HK-2 (cell line): ENCODE measurements at regions not wholly inside any gene's neighbourhood (a gene's known extent, or its start where the extent isn't known, plus 50 kb on each side); places are given as distances from the start of the nearest gene placed in this dataset.

Source experiments
- DNase-seq: peaks from one replicate; pipeline ENCODE4 v3.0.0-alpha.2; 2018; ENCODE audit not compliant: unreplicated experiment

DNA sequence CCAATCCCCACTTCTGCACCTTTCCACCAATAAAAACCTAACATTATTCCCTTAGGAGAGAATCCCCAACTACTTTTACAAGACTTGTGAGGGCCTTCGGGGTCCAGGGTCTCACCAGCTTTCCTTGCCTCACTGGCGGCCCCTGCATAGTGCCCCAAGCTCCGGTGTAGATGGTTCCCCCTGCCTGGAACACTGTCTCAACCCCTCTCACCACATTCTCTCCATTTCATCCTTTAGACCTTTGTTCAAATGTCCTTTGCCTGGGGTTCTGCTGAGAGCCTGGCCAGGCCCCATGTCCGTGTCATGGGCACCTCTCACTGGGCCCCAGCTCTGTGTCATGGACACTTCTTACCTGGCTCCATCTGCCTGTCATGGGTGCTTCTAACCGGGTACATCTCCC is 64.5 kb upstream of the SORCS3 start:
- DNase-seq, result no peak

DNA sequence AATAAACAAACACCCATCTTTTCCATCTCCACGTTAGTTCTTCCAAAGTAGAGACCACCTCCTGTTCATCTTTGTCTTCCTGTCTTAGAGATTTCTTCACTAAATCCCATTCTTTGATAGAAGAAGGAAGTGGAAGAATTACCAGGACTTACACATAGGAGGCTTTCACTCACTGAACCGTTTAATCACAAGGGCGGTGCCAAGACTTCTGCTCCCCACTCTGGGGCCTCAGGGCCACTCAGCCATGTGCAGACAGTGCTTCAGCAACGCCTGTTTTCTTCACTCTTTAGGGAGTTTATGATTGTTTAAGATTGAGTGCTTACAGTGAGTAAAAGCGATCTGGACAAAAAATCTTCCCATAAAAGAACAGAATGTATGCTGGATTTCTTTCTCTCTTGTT is 63.9 kb upstream of the SORCS3 start:
- no peak for DNase-seq

DNA sequence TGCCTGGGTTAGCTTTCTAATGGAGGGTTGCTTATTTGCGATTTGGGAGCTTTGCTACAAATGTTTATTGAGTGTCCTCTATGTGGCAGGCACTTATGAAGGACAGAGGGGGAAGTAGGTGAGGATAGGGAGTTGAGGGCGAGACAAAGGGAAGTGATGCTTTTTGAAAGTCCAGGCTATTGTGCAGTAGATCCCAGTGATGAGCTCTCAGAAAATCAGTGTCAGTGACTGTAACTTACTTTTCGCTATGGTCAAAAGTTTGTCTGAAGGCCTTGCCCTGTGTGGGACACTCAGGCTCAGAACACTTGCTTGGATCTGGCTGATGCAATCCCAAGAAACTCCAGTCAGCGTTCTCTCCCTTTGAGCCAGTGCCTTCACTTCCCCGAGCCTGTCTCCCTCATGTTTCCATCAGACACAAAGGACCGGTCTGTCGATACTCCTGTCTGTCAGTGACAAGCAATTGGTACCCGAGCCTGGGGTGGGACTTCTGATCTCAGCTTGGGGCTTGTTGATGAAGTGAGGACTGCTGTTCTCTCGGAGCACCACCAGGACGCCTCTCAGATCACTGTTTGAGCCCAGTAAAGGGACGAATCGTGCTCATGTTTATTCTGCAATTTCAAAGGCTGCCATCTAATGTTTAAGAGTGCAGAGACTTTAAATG is 63.1 kb upstream of the SORCS3 start:
- no peak for DNase-seq

DNA sequence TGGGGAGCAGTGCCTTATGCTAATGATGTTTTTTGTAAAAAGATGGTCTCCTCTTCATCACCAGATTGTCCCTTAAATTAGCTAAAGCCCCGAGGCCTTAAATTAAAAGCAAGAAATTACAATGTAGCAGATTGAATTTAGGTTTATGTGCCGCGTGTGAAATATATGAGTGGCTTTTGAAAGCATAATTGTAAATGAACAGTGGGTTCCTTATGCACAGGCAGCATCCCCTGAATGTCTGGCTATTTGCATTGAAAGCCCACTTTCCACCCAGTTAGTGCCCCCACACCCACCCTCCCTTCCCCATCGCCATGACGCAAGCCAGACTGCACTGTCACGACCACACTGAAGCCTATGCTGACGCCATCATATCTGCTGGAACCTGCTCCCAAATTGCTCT is 62.4 kb upstream of the SORCS3 start:
- no peak for DNase-seq

DNA sequence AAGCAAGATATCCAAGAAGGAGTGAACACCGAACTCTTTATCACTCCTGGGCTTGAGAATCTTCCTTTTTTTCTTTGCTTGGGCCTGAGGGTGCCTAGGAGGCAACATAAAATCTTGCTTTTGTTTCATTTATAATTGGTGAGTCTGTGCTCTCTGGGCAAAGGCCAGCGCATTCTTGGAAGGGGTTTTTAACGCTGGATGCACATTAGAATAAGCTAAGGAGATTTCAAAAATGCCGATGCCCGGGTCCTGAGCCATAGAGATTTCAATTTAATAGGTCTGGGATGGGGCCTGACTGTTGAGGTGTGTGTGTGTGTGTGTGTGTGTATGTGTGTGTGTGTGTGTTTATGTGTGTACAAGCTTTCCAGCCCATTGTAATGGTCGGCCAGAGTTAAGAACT is 62.0 kb upstream of the SORCS3 start:
- no peak for DNase-seq

DNA sequence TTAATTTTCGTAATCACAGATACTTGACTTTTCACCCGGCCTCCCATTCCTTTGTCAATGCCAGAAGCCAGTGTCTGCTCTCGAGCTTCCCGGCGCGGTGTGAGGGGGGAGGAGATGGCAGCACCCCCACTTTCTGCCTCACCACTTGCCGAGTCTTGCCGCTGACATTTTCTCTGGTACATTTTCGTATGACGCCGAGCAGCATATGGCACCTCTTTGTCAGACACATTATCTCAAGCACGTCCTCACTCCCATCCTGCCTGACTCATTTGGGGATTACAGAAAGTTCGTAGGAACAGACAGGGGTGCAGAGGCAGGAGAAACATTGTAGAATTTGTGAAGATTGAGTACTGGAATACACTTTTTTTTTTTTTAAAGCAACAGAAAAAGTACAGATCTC is 60.8 kb upstream of the SORCS3 start:
- no peak for DNase-seq

DNA sequence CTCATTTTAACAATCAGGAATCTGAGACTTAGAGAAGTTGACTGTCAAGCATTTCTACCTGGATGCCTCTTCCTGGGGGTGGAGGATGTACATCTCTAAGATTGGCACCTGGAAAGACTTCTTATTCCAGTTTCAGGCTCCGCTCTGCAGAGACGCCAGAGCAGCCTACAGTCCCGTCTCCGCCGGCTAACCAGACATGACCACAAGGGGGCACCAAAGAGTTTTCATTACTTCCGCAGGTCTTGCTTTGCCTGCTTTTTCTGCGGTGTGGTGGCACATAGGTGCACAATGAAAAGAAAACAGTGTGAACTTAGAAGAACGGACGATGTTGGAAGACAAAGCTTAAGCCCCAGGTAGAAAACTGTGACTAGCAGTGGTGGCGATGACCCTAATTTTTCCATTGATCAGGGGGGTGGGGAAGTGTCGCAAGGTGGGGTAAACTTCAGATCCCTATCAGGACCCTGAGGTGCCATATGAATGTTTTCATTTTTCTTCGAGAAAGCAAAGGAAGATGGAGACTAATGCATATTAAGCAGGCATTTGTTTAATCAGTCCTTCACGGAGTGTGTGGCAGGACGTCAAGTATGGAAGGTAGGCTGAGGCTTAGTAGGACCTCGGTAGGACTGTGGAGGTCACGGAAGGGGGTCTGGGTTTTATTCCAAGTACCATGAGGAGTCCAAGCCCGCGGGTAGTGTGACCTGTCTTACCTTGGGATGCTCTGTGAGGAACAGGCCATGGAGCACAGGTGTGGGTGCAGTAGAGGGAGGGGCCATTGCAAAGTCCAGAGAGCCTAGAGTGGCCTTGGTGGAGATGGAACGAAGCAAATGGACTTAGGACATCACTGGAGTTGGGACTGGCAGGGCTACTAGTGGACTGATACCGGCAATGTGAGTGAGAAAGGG is 60.1 kb upstream of the SORCS3 start:
- DNase-seq, result peak; percentile 75

DNA sequence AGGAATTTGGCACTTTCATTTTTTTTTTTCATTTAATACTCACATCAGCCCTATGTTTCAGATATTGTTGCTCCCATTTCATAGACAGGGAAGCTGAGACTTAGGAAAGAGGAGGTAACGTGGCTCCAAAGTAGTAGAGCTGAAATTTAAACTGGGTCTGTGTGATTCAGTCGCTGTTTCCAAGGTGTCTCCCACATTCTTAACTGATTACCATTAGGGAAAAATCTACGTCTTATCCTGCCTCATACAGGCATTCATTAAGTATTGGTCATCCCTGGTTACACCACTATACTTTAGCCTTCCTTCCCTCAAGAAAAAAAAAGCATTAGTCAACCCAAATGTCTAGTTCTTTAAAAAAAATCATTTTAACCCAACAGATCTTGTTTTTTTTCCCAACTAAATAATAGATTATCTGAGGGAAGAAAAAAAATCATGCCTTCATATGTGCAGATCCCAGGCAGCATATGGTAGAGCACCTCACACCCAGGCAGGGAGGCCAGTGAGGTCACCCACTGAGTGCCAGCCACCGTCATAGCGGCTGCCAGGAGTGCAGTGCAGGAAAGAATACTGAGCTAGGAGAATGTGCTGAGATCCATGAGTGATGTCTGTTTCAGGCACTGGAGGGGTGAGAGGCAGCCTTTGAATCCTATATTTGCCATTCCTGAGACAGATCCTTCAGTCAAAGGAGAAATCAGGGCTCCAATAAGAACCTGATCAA is 59.0 kb upstream of the SORCS3 start:
- DNase-seq, result no peak

DNA sequence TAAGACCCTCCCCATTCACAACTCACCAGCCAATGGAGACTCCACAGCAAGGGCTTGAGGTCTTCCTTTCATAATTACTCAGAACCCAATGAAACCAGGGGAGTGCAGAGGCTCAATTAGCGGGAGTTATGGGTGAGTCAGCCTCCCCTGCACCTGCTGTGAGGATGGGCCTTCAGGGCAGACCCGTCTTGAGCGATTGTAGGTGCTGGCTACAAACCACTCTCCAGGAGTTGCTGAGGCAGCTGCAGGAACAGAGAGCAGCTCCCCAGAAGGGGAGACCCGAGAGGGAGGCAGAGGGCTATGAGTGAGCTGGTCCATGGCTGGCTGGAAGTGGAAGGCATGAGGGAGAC is 58.5 kb upstream of the SORCS3 start:
- no peak for DNase-seq

DNA sequence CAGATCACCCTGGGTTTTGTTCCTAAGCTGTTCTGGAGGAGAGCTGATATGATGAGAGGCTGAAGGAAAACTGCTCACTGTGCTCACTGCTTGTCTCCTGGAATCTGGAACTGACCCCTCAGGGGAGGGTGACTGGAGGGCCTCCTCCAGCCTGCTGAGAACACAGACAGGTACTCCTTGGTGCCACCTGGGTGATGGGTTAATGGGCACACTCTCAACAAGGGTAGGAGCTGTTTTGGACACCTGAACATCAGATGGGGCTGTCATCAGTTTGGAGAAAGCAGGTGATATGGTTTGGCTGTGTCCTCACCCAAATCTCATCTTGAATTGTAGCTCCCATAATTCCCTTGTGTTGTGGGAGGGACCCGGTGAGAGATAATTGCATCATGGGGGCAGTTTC is 58.1 kb upstream of the SORCS3 start:
- DNase-seq, result no peak

DNA sequence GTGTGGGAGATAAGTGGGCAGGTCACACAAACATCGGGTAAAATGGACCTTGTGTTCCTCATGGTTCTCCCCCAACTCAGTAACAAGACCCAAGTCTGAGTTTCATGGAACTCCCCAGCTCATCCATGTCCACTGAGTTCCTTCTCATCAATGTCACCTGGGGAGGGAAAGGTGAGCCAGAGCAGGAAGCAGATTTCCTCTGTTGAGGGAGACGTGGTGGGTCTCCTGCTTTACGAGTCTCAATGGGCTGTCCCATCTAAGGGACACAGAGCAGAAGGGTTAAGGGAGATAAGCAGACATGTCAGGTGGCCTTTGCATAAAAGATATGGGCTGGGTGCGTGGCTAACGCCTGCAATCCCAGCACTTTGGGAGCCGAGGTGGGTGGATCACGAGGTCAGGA is 56.5 kb upstream of the SORCS3 start:
- DNase-seq, result no peak

DNA sequence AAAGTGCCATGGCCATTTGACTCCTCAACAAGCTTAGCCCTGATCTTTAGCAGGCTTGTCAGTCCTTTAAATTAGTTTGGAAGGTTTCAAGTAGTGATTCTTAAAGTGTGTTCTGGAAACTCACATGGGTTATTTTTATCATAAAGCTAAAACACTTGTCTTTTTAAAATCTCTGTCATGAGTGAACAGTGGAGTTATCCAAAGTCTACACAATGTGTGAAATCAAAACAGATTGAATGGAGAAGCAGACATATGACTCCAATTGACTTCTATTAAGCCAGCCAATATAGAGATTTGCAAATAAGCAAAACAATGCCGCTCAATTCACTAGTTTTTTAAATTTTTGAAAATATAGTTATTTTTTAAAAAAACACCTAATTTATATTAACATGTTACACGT is 53.3 kb upstream of the SORCS3 start:
- no peak for DNase-seq

DNA sequence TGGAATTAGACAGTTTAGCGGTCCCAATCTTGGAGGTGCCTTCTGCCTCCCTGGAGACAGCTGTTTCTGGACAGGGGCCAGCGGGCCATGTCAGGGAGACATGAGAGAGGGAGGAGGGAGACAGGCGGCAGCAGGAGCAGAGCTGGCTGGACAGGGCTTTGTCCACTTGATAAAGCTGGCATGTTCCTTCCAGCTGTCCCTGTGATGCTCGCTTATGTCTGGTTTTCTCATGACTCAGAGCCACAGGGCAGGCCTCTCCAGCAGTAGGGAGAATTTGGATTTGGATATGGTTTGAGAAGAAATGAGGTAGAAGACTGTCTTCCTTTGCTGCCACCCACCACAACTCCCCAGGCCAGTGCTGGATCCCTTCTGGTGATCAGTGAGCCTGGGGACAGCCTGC is 51.7 kb upstream of the SORCS3 start:
- no peak for DNase-seq

DNA sequence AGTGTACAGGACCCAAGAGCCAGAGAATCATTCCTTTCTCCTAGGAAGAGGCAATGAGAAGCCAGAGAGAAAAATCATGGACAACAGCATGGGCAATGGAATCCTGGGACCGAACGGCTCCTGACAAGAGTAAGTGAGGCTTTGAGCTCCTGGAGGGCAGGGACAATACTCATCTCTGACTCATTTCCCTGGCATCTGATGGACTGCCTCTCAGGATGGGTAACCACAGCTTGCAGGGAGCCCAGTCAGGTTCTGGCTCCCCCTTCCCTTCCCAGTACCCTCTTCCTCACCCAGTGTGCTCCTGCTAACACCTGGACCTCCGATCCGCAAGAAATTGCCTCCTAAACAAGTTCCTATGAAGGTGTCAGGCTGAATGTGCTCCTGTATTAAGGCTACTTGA is 51.2 kb upstream of the SORCS3 start:
- DNase-seq, result peak; percentile 48
